Activated CD8-positive, alpha-beta memory T cell treated with anti-CD3 and anti-CD28 coated beads for 4 hours (primary cell): ENCODE measurements at regions not wholly inside any gene's neighbourhood (a gene's known extent, or its start where the extent isn't known, plus 50 kb on each side); places are given as distances from the start of the nearest gene placed in this dataset.

Experiments
- DNase-seq, 2 donors: peaks; one replicate each; pipeline ENCODE4 v3.0.0-alpha.2; 2020; ENCODE audit warnings: low read depth in 2 of 2

DNA sequence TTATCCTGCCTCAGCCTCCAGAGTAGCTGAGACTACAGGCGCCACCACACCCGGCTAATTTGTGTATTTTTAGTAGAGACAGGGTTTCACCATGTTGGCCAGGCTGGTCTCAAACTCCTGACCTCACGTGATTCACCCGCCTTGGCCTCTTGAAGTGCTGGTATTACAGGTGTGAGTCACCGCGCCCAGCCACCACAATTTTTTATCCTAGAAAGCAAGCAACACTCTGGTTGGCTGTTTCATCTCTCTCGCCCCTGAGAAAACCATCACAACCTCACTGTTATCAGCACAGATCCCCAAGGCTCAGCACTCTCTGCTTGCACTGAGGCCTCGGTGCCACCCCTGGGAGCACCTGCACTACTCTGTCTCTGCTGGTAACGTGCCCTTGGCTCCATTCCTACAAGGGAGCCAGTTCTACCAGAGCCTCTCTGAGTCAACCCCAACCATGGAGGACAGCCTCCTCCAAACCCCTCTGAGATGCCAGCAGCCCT lies 134.8 kb upstream of the AGAP1 start:
- DNase-seq = no peak

DNA sequence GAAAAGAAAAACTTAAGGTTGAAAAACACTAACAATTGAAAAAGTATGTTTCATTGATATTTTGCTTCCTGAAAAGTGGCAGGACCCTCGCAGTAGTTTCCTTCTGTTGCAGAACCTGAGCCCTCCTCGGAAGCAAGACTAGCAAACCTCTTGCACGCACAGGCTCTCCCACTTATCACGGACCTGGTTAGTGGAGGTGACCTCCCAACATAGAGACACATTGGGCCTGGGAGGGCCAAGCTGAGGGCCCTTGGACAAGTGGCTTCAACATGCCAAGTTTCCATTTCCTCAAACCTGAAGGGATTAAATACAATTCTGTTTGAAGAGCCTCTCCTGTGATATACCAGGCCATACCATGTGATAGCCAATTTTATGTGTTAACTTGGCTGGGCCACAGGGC lies 133.4 kb upstream of the AGAP1 start:
- DNase-seq = no peak

- no peak for DNase-seq
These were observed 128.1 kb upstream of the AGAP1 start for GRCh38 chr2:235365743-235366142.

DNA sequence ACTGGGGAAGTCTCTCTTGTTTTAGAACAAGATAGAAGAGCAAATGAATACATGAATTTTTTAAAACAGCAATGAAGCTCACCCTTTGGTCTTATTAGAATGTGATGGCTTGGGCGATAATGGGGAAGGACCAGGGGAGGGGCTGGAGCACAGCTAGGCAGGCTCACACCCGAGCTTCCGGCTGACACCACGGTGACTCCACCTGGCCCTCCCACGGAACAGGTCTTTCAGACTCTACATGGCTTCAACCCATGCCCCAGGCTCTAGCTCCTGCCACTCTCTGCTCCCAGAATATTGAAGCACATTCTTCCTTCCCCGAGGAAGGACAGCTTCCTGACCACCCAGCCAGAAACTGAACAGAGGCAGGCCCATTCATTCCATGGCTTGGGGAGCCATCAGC lies 127.5 kb upstream of the AGAP1 start:
- DNase-seq = no peak

DNA sequence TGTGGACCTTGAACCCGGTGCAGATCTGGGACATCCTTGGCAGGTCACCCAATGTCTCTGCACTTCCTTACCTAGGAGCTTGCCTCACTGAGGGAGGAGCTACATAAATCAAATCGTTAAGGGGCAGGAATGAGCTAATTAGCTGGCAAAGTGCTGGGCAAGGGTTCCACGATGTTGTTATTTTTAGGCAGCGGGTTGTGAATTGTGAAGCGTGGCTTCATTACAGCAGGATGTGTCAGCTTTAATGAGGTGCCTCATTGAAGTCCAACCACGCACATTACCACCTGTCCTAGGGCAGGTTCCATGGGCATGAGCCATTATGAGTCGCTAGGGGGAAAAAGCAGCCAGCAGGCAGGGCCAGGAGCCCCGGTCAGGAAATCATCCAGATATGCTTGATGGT lies 127.0 kb upstream of the AGAP1 start:
- no peak for DNase-seq

- no peak for DNase-seq
These were observed 122.8 kb upstream of the AGAP1 start for GRCh38 chr2:235371018-235371417.

- DNase-seq = no peak
These were observed 120.7 kb upstream of the AGAP1 start for GRCh38 chr2:235373171-235373570.

DNA sequence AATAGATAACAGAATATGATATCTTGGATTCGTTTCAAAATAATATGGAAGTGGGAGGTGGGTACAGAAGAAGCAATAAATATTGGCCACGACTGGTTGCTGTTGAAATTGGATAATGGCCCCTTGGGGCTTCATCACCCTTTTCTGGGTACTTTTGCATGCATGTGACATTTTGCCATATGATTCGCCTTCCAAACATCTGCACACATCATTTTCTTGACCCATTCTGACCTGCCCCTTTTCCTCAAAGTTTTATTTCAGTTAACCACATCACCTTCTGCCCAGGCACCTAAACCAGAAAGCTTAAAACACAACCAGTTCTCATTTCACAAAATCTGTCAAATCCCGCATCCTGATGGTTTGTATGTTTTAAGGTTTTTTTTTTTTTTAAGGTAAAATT lies 116.7 kb upstream of the AGAP1 start:
- no peak for DNase-seq

DNA sequence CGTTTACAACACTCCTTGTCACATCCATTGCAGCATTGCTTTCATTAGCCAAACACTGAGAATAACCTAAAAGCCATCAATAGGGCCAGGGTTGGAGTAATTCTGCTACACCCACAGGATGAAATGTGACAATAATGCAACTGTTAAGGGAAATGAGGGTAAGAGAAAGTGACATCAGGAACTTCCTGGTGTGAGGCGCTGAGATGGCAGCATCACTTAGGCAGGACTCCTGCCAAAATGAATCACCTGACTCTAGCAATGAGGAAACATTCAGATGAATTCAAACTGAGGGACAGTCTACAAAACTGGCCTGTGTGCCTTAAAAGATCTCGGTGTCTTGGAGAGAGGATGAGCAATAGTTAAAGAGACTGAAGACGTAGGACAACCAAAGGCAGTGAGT lies 115.6 kb upstream of the AGAP1 start:
- no peak for DNase-seq

- DNase-seq = no peak
These were observed 114.9 kb upstream of the AGAP1 start for GRCh38 chr2:235378944-235379343.

GRCh38 chr2:235381261-235381912 lies 112.5 kb upstream of the AGAP1 start:
- no peak for DNase-seq

GRCh38 chr2:235382179-235382578 lies 111.7 kb upstream of the AGAP1 start:
- no peak for DNase-seq

GRCh38 chr2:235382601-235383000 lies 111.2 kb upstream of the AGAP1 start:
- no peak for DNase-seq

GRCh38 chr2:235383272-235383843 lies 110.5 kb upstream of the AGAP1 start:
- DNase-seq = no peak

DNA sequence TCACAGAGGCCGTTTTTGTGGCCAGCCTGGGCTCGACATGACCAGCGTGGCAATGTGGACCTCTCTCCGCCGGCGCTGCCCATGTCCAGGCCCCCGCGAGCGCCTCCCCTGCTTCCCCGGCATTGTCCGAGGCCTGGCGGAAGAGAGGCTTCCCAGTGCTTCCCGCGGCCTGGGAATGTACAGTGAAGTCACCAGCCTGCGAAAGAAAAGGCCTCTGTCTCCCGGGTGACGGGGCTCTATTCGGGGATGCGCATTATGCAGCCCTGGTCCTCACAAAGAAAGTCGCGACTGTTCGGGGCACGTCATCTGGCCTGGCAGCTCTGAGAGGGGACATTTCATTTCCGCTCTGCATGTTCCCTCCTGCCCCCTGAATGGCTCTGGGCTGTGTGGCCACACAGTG lies 109.2 kb upstream of the AGAP1 start:
- no peak for DNase-seq

DNA sequence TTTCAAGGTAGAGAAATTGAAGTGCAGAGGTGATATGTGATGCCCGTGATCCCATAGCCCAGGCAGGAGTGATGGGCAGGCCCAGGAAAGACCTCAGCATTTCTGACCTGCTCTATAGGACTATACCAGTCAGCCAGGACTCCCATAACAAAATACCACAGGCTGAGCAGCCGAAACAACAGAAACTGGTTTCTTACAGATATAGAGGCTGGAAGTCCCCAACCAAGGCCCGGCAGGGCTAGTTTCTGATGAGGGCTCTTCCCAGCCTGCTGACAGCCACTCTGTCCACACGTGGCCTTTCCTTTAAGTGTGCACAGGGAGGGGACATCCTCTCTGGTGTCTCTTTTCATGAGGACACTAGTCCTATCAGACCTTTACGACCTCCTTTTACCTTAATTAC lies 104.2 kb upstream of the AGAP1 start:
- no peak for DNase-seq

DNA sequence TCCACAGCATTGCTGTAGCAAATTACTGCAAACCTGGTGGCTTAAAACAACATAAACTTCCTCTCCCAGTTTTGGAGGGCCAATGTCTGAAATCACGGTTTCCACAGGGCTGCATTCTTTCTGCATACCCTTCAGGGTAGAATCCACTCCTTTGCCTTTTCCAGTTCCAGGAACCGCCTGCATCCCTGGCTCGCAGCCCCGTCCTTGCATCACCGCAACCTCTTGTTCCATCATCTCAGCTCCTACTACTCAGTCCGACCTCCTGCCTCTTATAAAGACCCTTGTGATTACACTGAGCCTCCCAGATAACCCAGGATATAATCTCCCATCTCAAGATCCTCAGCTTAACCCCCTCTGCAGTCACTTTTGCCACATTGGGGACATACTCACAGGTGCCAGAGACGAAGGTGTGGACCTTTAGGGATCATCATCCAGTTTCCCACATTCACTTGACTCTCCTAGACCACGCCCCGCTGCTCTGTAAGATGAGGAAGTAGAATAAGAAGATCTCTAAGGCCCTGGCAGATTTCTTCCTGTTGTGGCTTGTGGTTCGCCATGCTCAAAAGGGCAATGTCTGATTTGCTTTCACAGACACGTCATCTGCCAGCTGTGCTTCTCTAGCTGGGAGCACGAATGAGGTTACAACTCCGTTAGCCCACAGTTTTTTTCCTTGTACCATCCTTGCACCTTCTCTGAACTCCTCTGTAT lies 103.6 kb upstream of the AGAP1 start:
- peak in 1 of 2 donors; percentile 13 for DNase-seq

GRCh38 chr2:235390816-235391194 lies 103.0 kb upstream of the AGAP1 start:
- no peak for DNase-seq

- no peak for DNase-seq
These were observed 101.8 kb upstream of the AGAP1 start for GRCh38 chr2:235391921-235392615.

- DNase-seq = no peak
These were observed 99.5 kb upstream of the AGAP1 start for GRCh38 chr2:235394278-235394828.

GRCh38 chr2:235396071-235396846 lies 97.6 kb upstream of the AGAP1 start:
- no peak for DNase-seq

- DNase-seq = no peak
These were observed 95.5 kb upstream of the AGAP1 start for GRCh38 chr2:235398321-235398720.
